ENCODE measurements at regions not wholly inside any gene's neighbourhood (a gene's known extent, or its start where the extent isn't known, plus 50 kb on each side); places are given as distances from the start of the nearest gene placed in this dataset. TPM values are rescaled to one million over a fixed set of nuclear protein-coding genes. Genes with fewer than 3 reads are reported as not detected.

DNA sequence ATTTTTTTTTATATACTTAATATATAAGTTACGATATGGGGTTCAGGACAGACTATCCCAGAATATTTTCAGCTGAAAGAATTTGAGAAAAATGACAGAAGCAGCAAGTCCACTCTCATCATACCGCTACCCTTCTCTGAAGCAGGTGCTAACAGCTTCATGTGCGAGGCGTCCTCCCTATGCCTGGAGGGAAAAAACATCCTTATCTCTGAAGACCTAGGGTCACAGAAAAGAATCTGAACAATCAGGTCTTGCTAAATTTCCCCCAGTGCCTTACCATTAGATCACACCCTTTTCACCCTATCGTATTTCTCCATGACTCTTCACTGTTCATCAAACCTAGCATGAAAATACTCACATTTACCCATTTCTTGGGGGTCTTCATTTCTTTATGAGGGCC, 51.9 kb upstream of the CREB1 start:
- Histone ChIP-seq H3K18ac (ENCODE audit: low read depth in 1 of 2, low read length in 2 of 2) (no peak overlapping the region), H3K14ac (ENCODE audit: low read length in 2 of 2) (no peak overlapping the region), H3K4me1 (ENCODE audit: control insufficient read depth, insufficient read depth, low read depth, low read length) (peaks cover 4% of the 10 kb centered on the region), H3K9ac (ENCODE audit: low read length) (no peak overlapping the region), H2AFZ (ENCODE audit: low read depth, low read length) (no peak overlapping the region), H2BK5ac (ENCODE audit: low read depth, low read length, poor library complexity, severe bottlenecking) (no peak overlapping the region), H3K36me3 (ENCODE audit: control insufficient read depth in 1 of 2, insufficient read depth in 2 of 2, low read depth in 1 of 2, low read length in 2 of 2) (no peaks in the 10 kb centered on the region), H2AK5ac (ENCODE audit: low read length, severe bottlenecking) (no peak overlapping the region), H4K8ac (ENCODE audit: low read length) (no peak overlapping the region), H2BK12ac (ENCODE audit: low read length in 2 of 2) (no peak overlapping the region), H3K27me3 (ENCODE audit: control insufficient read depth in 1 of 2, insufficient read depth in 1 of 2, low read length in 2 of 2) (no peaks in the 10 kb centered on the region), H3K4ac (ENCODE audit: low read depth in 1 of 2, low read length in 2 of 2) (no peak overlapping the region), H2BK120ac (ENCODE audit: low read depth, low read length) (no peak overlapping the region), H2BK15ac (ENCODE audit: low read depth, poor library complexity, severe bottlenecking) (no peak overlapping the region), H3K23ac (ENCODE audit: low read length in 2 of 2) (no peak overlapping the region), H3K27ac (ENCODE audit: low read length, poor library complexity, severe bottlenecking) (no peak overlapping the region), H4K91ac (ENCODE audit: low read length) (no peak overlapping the region), H3K79me1 (replicated peaks; ENCODE audit: low read length, poor library complexity, severe bottlenecking) (peaks cover 1% of the 10 kb centered on the region), H3K4me3 (ENCODE audit: insufficient read depth in 1 of 2, low read depth in 1 of 2, low read length in 2 of 2) (no peak overlapping the region), H3K4me2 (ENCODE audit: low read length, poor library complexity, severe bottlenecking) (no peak overlapping the region), H3K9me3 (ENCODE audit: control insufficient read depth, low read length) (no peaks in the 10 kb centered on the region)
- DNase-seq: no peak
- WGBS: 90% methylated on average over 5 of the region's 5 CpGs

DNA sequence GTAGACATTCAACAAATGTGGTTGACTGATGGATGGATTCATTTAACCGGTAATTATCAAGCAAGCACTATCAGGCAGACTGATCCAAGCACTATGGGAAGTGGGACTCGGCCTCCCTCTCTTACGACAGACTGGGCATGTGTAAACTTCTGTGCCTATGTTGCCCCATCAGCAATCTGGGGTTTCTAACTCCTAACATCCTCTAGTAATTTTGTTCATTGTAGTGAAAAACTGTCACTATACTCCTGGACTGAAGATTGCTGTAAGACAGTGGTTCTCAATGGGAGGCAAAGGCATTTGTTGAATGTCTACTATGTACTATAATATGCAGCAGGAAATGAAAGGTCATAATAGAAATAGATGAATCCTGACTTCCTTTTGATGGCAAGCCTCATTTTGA, 51.2 kb upstream of the CREB1 start:
- WGBS: 89% methylated on average over 3 of the region's 3 CpGs
- Histone ChIP-seq H3K36me3 (ENCODE audit: control insufficient read depth in 1 of 2, insufficient read depth in 2 of 2, low read depth in 1 of 2, low read length in 2 of 2) (no peaks in the 10 kb centered on the region), H3K9me3 (ENCODE audit: control insufficient read depth, low read length) (no peaks in the 10 kb centered on the region), H3K23ac (ENCODE audit: low read length in 2 of 2) (no peak overlapping the region), H2BK15ac (ENCODE audit: low read depth, poor library complexity, severe bottlenecking) (no peak overlapping the region), H2AFZ (ENCODE audit: low read depth, low read length) (no peak overlapping the region), H3K27ac (ENCODE audit: low read length, poor library complexity, severe bottlenecking) (no peak overlapping the region), H2BK120ac (ENCODE audit: low read depth, low read length) (no peak overlapping the region), H4K8ac (ENCODE audit: low read length) (peak overlapping the region; percentile 28), H3K79me1 (replicated peaks; ENCODE audit: low read length, poor library complexity, severe bottlenecking) (peaks cover under 1% of the 10 kb centered on the region), H2AK5ac (ENCODE audit: low read length, severe bottlenecking) (no peak overlapping the region), H4K91ac (ENCODE audit: low read length) (no peak overlapping the region), H3K18ac (ENCODE audit: low read depth in 1 of 2, low read length in 2 of 2) (no peak overlapping the region), H3K4me1 (ENCODE audit: control insufficient read depth, insufficient read depth, low read depth, low read length) (peaks cover 5% of the 10 kb centered on the region), H3K9ac (ENCODE audit: low read length) (no peak overlapping the region), H3K4me2 (ENCODE audit: low read length, poor library complexity, severe bottlenecking) (no peak overlapping the region), H2BK5ac (ENCODE audit: low read depth, low read length, poor library complexity, severe bottlenecking) (no peak overlapping the region), H2BK12ac (ENCODE audit: low read length in 2 of 2) (no peak overlapping the region), H3K4me3 (ENCODE audit: insufficient read depth in 1 of 2, low read depth in 1 of 2, low read length in 2 of 2) (no peak overlapping the region), H3K4ac (ENCODE audit: low read depth in 1 of 2, low read length in 2 of 2) (no peak overlapping the region), H3K27me3 (ENCODE audit: control insufficient read depth in 1 of 2, insufficient read depth in 1 of 2, low read length in 2 of 2) (no peaks in the 10 kb centered on the region), H3K14ac (ENCODE audit: low read length in 2 of 2) (no peak overlapping the region)
- no peak for DNase-seq

DNA sequence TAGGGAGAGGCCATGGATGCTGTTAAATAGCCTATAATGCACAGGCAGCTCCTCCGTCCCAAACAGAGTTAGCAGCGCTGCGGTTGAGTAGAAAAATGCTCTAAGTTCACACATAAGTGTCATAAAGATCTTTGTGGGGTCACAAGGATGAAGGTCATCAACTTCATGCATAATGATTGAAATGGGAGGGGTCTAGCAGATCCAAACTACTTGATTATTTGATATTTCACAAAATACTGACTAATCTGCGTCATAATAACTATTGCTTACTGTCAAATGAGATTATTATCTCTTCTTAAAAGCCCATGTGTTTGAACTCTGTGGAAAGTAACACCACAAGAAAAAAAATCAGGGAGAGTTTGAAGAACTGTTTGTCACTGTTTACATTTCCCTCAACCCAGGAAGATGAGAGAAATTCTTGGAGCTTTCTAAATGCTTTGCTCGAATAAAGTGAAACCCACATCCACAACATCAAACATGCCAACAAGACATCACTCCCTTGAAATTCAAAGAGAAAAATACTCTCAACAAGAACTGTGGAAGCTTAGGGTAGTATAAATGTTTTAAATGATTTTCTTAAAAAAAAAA, 50.5 kb upstream of the CREB1 start:
- H3K9me3 ChIP-seq (ENCODE audit: control insufficient read depth, low read length): no peaks in the 10 kb centered on the region
- no peak overlapping the region for H4K91ac ChIP-seq (ENCODE audit: low read length)
- H3K4me3 ChIP-seq (ENCODE audit: insufficient read depth in 1 of 2, low read depth in 1 of 2, low read length in 2 of 2): no peak overlapping the region
- no peaks in the 10 kb centered on the region for H3K36me3 ChIP-seq (ENCODE audit: control insufficient read depth in 1 of 2, insufficient read depth in 2 of 2, low read depth in 1 of 2, low read length in 2 of 2)
- no peak overlapping the region for H3K14ac ChIP-seq (ENCODE audit: low read length in 2 of 2)
- H2AK5ac ChIP-seq (ENCODE audit: low read length, severe bottlenecking): no peak overlapping the region
- no peaks in the 10 kb centered on the region for H3K27me3 ChIP-seq (ENCODE audit: control insufficient read depth in 1 of 2, insufficient read depth in 1 of 2, low read length in 2 of 2)
- H3K23ac ChIP-seq (ENCODE audit: low read length in 2 of 2): no peak overlapping the region
- peak overlapping the region in 1 of 2 experiments; percentile 87 for H2BK12ac ChIP-seq (ENCODE audit: low read length in 2 of 2)
- H2AFZ ChIP-seq (ENCODE audit: low read depth, low read length): no peak overlapping the region
- H3K4me1 ChIP-seq (ENCODE audit: control insufficient read depth, insufficient read depth, low read depth, low read length): peaks cover 6% of the 10 kb centered on the region
- DNase-seq: peak; percentile 72
- H3K4ac ChIP-seq (ENCODE audit: low read depth in 1 of 2, low read length in 2 of 2): peak overlapping the region in 1 of 2 experiments; percentile 63
- no peak overlapping the region for H4K8ac ChIP-seq (ENCODE audit: low read length)
- H3K4me2 ChIP-seq (ENCODE audit: low read length, poor library complexity, severe bottlenecking): no peak overlapping the region
- 61% methylated on average over 3 of the region's 5 CpGs for WGBS
- no peak overlapping the region for H2BK15ac ChIP-seq (ENCODE audit: low read depth, poor library complexity, severe bottlenecking)
- no peaks in the 10 kb centered on the region for H3K79me1 ChIP-seq (replicated peaks; ENCODE audit: low read length, poor library complexity, severe bottlenecking)
- H3K27ac ChIP-seq (ENCODE audit: low read length, poor library complexity, severe bottlenecking): no peak overlapping the region
- H3K18ac ChIP-seq (ENCODE audit: low read depth in 1 of 2, low read length in 2 of 2): peak overlapping the region; percentile 56 to 71
- H2BK120ac ChIP-seq (ENCODE audit: low read depth, low read length): no peak overlapping the region
- no peak overlapping the region for H3K9ac ChIP-seq (ENCODE audit: low read length)
- no peak overlapping the region for H2BK5ac ChIP-seq (ENCODE audit: low read depth, low read length, poor library complexity, severe bottlenecking)

Small RNAs in the stretch of these regions (small RNA-seq; reads per million reads assigned to genes)
- gene MIR1302-4 (ENCODE audit: low read depth): not detected

Measured in mesenchymal stem cell (in vitro differentiated cells and primary cell).